HG02610 (cell line): ENCODE measurements at regions not wholly inside any gene's neighbourhood (a gene's known extent, or its start where the extent isn't known, plus 50 kb on each side); places are given as distances from the start of the nearest gene placed in this dataset.
"Not testable (repeated sequence)": the region's sequence is repeated elsewhere in the genome, so short reads cannot be mapped to it uniquely, and the experiment has no call there.

Source experiments
- ATAC-seq: cut with Tn5 transposase; IDR thresholded peaks from one replicate; pipeline ENCODE4 v1.9.1; 2021; ENCODE audit warnings: mild to moderate bottlenecking, moderate library complexity; ENCODE audit not compliant: unreplicated experiment

- no peak for ATAC-seq
Measured at GRCh38 chr12:28973491-28973890, 175.6 kb upstream of the FAR2 start.

GRCh38 chr12:28974166-28974565 is 174.9 kb upstream of the FAR2 start:
- ATAC-seq: no peak

- ATAC-seq: no peak
Measured at GRCh38 chr12:28974883-28975282, 174.2 kb upstream of the FAR2 start.

DNA sequence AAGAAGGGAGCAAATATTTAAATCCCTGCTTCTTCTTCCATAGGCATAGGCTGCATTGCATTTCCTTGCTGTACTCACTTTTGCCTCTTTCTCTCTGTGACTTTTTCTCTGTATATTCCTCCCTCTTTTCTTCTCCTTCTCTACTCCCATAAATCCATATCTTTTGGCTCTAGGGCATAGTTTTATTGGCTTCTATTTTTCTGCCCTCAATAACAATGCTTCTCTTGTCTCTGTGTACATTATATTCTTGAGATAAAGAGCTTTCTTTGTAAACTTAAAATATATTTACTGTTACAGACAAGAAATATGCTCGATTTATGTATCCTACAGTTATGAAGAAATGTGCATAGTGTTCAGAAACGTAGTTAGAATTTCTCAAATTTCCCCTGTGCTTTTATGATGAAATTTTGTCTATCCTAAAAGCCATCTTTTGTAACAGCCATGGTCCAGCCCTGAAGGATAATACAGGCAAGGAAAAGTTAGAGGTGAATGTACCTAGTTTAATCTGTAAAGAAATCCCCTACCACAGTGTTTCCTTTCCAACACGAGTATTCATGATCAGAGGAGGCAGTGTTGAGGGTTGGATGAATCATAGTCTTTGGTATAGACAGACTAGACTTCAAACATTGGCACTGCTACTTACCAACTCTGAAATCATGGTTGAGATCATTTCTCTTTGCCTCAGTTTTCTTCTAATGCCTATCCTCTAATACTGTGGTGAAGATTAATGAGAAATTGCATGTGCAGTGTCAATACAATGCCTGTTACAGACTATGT is 173.3 kb upstream of the FAR2 start:
- ATAC-seq: no peak

DNA sequence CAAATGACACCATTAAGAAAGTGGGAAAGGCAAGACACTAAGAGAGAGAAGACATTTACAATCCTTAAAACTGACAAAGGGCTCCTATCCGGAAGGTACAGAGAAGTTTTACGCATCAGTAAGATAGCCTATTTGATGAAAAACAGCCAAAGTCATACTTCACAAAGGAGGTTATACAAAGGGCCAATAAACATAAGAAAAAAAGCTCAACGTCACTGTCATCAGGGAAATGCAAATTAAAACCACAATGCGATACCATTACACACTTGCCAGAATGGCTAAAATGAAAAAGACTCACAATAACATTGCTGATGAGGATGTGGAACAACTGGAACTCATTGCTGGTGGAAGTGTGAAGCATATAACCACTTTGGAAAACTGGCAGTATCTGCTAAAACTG is 168.6 kb upstream of the FAR2 start:
- ATAC-seq: no peak

GRCh38 chr12:28987538-28988324 is 161.3 kb upstream of the FAR2 start:
- ATAC-seq: no peak

GRCh38 chr12:28988325-28988704 is 160.8 kb upstream of the FAR2 start:
- ATAC-seq: no peak

GRCh38 chr12:28991626-28992025 is 157.5 kb upstream of the FAR2 start:
- no peak for ATAC-seq

- no peak for ATAC-seq
Measured at GRCh38 chr12:28993720-28994119, 155.4 kb upstream of the FAR2 start.

DNA sequence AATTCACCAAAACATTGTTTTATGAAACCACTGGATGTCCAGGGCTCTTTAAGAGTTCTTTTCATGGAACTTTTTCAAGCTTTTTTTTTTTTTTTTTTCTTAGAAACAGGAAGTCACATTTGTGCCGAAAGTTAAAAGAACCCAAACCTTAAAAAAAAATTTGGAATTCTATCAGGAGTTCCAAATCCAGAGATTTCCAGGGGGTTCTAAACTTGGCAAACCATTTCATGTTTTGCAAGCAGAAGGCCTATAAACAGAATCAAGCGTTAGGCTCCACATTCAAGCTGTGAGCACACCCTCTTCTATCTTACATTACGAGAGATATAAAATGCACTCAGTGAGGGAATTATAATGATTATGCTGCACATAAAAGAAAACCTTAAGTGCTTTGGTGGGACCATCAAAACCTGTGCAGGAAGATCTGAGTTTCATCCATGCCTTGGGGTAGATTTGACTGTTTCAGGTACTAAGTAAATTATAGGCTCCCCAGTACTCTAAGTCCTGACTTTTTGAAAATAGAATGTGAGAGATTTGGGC is 154.8 kb upstream of the FAR2 start:
- ATAC-seq: no peak

DNA sequence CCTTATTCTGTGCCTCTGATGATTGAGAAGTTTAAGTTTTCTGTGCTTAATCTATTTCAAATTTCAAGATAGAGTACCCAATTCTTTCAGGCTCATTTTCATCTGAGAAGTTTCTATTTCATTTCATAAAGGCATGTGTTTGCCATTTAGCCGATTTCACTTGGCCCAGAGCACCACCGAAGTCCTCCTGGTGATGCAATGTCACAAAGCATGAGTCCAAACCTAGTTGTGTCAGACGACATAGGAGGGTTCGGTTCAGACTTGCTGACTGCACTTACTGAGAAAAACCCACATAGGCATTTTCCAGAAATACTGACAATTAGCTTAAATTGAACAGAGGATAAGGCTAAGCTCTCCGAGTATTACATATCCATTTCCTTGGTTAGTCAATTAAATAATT is 152.4 kb upstream of the FAR2 start:
- ATAC-seq: no peak

- no peak for ATAC-seq
Measured at GRCh38 chr12:28998662-28999120, 150.4 kb upstream of the FAR2 start.

- ATAC-seq: no peak
Measured at GRCh38 chr12:29004066-29004935, 144.8 kb upstream of the FAR2 start.

GRCh38 chr12:29004936-29005304 is 144.2 kb upstream of the FAR2 start:
- ATAC-seq: no peak

DNA sequence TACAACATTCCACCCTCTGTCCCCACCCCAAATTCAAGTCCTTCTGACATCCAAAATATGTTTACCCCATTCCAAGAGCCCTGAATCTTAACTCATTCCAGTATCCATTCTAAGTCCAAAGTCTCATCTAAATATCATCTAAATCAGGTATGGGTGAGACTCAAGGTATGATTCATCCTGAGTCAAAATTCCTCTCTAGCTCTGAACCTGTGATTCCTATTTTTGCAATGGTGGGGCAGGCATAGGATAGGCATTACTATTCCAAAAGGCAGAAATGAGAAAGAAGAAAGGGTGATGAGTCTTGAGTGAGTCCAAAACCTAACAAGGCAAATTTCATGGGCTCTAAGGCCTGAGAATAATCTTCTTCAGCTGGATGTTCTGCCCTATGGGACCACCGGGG is 140.3 kb upstream of the FAR2 start:
- ATAC-seq: no peak

- ATAC-seq: peak; percentile 49
Measured at GRCh38 chr12:29012673-29013072, 136.4 kb upstream of the FAR2 start.

- ATAC-seq: not testable (repeated sequence)
Measured at GRCh38 chr12:29017532-29017931, 131.5 kb upstream of the FAR2 start.

DNA sequence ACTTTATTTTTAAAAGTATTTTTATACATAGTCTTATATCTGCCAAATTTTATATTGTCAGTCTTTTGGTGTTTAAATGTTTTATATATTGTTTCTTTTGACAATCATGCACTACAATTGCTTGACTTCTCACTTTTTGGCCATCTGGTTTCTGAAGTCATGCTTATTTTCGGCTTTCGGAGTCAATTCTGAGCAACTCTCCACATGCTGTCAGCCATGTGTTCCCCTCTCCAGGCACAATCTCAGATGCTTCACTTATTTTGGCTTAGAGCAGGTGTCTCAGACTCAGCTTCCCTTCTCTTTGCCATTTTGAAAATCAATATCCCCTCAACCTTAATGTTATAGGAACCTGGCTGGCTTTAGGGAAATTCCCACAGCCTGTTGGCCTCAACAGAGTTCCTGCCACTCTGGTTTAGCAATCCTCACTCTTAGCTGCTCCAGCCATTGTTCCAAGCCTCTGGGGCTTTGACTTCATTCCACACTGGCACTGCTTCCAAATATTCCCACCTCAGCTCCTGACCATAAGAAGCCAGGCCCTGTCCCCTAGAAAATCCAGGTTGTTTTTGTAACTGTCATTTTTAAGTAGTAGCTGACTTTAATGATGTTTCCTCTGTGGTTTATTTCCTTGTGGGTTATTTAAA is 125.5 kb upstream of the FAR2 start:
- ATAC-seq: no peak

- no peak for ATAC-seq
Measured at GRCh38 chr12:29024117-29024516, 125.0 kb upstream of the FAR2 start.

- ATAC-seq: no peak
Measured at GRCh38 chr12:29025937-29026336, 123.1 kb upstream of the FAR2 start.

GRCh38 chr12:29026419-29026818 is 122.7 kb upstream of the FAR2 start:
- ATAC-seq: no peak
